ENCODE measurements at regions not wholly inside any gene's neighbourhood (a gene's known extent, or its start where the extent isn't known, plus 50 kb on each side); places are given as distances from the start of the nearest gene placed in this dataset.
A peak's percentile ranks its signal among the peaks of the same experiment; 100 is the strongest.

DNA sequence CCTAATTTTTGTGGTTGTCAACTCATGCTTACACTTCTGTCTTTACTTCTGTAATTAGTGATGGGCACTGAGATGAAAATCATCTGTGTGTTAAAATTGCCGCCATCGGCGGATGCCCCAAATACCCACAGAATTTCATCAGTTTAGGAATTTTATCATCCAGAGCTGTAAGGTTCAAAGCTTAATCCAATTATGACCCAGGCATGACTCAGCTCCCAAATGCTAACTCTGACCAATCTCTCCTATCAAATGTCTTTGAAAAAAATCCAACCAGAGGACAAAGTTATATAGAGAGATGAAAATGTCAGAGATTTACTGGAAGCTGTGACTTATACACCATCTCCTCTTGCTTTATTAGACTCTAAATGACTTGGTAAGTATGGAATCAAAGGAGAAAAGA lies 1048.7 kb upstream of the PRKX start:
- no peak overlapping the region for H3K27ac Mint-ChIP-seq (ENCODE audit: unreplicated experiment)
- H3K4me3 Mint-ChIP-seq = no peak overlapping the region
- no peaks in the 10 kb centered on the region for H3K27me3 Mint-ChIP-seq (ENCODE audit: low read depth)
- H3K4me1 Mint-ChIP-seq = no peaks in the 10 kb centered on the region
- H3K36me3 Mint-ChIP-seq (ENCODE audit: low read depth) = no peaks in the 10 kb centered on the region
- no peak for DNase-seq (ENCODE audit: low read depth, low spot score)
- peaks cover 2% of the 10 kb centered on the region for H3K9me3 Mint-ChIP-seq
- TF ChIP-seq, protein P1, sequence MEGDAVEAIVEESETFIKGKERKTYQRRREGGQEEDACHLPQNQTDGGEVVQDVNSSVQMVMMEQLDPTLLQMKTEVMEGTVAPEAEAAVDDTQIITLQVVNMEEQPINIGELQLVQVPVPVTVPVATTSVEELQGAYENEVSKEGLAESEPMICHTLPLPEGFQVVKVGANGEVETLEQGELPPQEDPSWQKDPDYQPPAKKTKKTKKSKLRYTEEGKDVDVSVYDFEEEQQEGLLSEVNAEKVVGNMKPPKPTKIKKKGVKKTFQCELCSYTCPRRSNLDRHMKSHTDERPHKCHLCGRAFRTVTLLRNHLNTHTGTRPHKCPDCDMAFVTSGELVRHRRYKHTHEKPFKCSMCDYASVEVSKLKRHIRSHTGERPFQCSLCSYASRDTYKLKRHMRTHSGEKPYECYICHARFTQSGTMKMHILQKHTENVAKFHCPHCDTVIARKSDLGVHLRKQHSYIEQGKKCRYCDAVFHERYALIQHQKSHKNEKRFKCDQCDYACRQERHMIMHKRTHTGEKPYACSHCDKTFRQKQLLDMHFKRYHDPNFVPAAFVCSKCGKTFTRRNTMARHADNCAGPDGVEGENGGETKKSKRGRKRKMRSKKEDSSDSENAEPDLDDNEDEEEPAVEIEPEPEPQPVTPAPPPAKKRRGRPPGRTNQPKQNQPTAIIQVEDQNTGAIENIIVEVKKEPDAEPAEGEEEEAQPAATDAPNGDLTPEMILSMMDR (conservative IDR thresholded peaks at IDR 0.05) = no peak

GRCh38 chrX:4754878-4755604 lies 1041.6 kb upstream of the PRKX start:
- TF ChIP-seq, protein P1 (conservative IDR thresholded peaks at IDR 0.05) = no peak
- no peaks in the 10 kb centered on the region for H3K4me1 Mint-ChIP-seq
- H3K9me3 Mint-ChIP-seq = no peaks in the 10 kb centered on the region

GRCh38 chrX:4741024-4741423 lies 1027.6 kb upstream of the PRKX start:
- TF ChIP-seq, protein P1 (conservative IDR thresholded peaks at IDR 0.05) = no peak
- H3K4me1 Mint-ChIP-seq = peaks cover 3% of the 10 kb centered on the region
- H3K36me3 Mint-ChIP-seq (ENCODE audit: low read depth) = no peaks in the 10 kb centered on the region
- H3K4me3 Mint-ChIP-seq = no peak overlapping the region
- H3K9me3 Mint-ChIP-seq = no peaks in the 10 kb centered on the region
- H3K27ac Mint-ChIP-seq (ENCODE audit: unreplicated experiment) = peak overlapping the region; percentile 66
- no peak for DNase-seq (ENCODE audit: low read depth, low spot score)
- no peaks in the 10 kb centered on the region for H3K27me3 Mint-ChIP-seq (ENCODE audit: low read depth)

More at GRCh38 chrX:4754878-4755604, 1041.6 kb upstream of the PRKX start:
- Mint-ChIP-seq H3K36me3 (ENCODE audit: low read depth) (no peaks in the 10 kb centered on the region), H3K27me3 (ENCODE audit: low read depth) (no peaks in the 10 kb centered on the region), H3K27ac (ENCODE audit: unreplicated experiment) (no peak overlapping the region), H3K4me3 (no peak overlapping the region)
- no peak for DNase-seq (ENCODE audit: low read depth, low spot score)

DNA sequence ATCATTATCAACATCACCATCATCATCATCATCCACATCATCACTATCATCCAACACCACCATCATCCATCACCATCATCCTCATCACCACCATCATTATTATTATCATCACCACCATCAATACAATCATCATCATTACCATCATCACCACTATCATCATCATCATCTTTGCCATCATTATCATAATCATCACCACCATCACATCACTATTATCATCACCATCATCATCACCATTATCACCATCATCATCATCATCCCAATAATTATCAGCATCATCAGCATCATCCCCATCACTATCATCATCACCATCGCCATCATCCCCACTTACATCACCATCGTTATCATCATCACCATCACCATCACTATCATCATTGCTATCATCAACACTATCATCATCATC lies 1021.9 kb upstream of the PRKX start:
- H3K9me3 Mint-ChIP-seq = peaks cover 4% of the 10 kb centered on the region
- TF ChIP-seq, protein P1 (conservative IDR thresholded peaks at IDR 0.05) = no peak
- no peaks in the 10 kb centered on the region for H3K27me3 Mint-ChIP-seq (ENCODE audit: low read depth)
- no peaks in the 10 kb centered on the region for H3K4me1 Mint-ChIP-seq
- H3K27ac Mint-ChIP-seq (ENCODE audit: unreplicated experiment) = no peak overlapping the region
- no peak overlapping the region for H3K4me3 Mint-ChIP-seq
- no peak for DNase-seq (ENCODE audit: low read depth, low spot score)
- no peaks in the 10 kb centered on the region for H3K36me3 Mint-ChIP-seq (ENCODE audit: low read depth)

DNA sequence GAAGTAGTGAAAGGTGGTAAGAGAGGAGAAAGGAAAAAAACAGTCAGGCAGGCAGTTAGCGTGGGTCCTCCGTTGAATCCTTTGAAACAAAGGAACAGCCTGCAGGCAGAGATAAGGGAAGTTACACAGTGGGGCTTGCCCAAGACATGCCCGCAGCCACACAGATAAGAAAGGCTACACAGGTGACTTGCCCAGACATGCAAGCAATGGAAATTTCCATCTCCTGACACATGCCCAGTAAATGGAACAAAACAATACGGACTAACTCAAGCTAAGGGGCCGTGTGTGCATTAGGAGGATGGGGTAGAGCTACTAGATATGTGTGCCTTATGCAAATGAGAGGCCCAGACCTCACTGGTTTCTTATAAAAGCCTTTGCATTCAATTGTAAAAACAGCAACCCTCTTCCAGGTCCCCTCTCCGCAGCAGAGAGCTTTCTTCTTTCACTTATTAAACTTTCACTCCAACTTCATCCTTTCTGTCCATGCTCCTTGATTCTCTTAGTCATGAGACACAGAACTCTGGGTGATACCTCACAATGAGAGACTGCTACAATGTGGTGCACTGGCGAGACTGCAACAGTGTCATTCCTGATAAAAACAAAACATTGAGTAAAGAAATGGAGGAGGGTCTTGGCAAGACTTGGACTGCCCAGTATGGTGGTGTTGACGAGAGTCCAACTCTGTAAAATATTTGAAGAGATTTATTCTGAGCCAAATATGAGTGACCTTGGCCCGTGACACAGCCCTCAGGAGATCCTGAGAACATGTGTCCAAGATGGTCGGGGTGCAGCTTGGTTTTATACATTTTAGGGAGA lies 997.4 kb upstream of the PRKX start:
- Mint-ChIP-seq H3K4me3 (no peak overlapping the region), H3K4me1 (peaks cover 4% of the 10 kb centered on the region), H3K9me3 (no peaks in the 10 kb centered on the region), H3K27me3 (ENCODE audit: low read depth) (no peaks in the 10 kb centered on the region), H3K27ac (ENCODE audit: unreplicated experiment) (peak overlapping the region; percentile 86), H3K36me3 (ENCODE audit: low read depth) (peaks cover 2% of the 10 kb centered on the region)
- TF ChIP-seq, protein P1 (conservative IDR thresholded peaks at IDR 0.05) = no peak
- DNase-seq (ENCODE audit: low read depth, low spot score) = no peak

All from neural crest cell (in vitro differentiated cells).